Activated T-cell treated with anti-CD3 and anti-CD28 coated beads for 24 hours (primary cell): ENCODE measurements at regions not wholly inside any gene's neighbourhood (a gene's known extent, or its start where the extent isn't known, plus 50 kb on each side); places are given as distances from the start of the nearest gene placed in this dataset.

Source experiments
- DNase-seq: peaks from one replicate; pipeline ENCODE4 v3.0.0-alpha.2; 2020; ENCODE audit warnings: low read depth

DNA sequence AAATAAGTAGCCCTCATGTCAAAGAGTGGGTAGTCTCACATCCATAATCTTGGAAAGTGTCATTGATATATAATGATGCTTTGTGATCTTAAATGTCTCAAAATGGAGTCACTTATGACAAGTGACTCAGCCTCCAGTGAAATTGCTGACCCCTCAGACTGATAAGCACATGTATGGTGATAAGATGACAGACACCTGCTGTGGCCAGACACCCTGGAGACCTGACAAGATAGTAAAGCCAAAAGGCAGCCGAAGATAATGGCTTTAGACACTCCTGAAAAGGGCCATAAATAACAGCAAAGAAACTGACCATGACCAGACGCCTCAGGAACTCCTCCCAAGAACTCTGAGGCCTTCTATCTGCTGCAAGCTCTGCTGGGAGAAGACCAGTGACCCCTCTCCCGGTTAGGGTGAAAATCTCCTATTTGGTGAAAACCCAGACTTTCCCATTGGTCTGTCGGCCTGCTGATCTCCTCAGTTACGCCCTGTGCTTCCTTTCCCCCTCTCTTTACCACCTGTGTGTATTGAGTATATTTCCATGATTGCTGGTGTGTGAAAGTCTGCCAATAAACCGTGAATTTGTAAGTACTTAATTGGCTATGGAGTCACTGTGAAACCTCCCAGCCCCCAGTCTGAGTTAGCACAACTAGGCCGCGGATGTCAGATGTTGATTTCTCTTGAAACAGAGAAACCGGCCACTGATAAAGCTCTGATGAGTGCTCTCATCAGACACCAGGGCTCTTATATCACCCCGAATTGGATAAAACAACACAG lies 226.7 kb upstream of the MYOCD start:
- DNase-seq = no peak

DNA sequence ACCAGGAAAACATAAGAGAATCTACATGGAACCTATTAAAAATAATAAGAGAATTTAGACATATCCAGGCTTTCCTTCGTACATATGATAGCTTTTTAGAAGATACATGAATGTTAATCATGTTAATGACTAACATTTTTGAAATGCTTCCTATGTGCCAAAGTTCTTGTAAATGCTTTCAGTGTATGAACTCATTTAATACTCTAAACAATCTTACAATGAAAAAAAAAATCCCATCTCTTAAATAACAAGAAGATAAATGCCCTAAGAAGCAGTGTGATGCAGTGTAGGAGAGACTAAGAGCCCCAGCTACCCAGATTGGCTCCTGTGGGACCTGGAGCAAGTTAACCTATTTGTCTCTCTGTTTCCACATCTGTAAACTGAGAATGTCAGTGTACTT lies 220.4 kb upstream of the MYOCD start:
- no peak for DNase-seq

DNA sequence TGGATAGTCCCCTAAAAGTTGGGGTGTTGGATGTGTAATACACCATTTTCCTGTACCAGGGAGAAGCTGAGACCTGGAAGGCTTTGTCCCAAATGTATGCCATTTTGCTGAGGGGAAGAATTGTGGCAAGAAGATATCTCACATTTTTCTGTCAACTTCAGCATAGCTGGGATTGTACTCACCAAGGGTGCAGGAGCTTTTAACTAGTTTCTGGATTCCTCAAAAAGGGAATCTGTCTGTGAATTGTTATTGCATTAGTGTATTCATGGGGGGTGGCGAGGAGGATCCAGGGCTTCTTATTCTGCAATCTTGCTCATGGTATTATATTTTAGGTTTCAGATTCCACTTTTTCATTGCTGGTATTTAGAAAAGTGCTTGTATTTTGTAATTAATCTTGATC lies 208.2 kb upstream of the MYOCD start:
- DNase-seq = no peak

DNA sequence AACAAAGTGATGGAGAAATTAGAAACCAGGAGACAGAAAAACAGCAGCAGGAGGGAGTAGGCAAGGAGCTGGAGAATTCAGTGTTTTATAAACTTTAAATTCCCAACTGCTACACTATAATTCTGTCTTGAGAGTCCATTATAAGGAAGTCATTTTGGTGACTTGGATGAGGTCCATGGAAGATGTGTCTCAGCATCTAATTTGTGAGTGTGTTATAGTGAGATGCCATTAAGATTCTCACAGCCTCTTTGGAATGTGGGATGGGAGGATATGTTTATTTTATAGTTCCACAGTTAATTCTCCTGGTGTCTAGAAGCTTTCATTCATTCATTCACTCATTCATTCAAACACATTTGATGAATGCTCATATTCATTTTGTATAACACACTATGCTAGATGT lies 206.0 kb upstream of the MYOCD start:
- DNase-seq = no peak

DNA sequence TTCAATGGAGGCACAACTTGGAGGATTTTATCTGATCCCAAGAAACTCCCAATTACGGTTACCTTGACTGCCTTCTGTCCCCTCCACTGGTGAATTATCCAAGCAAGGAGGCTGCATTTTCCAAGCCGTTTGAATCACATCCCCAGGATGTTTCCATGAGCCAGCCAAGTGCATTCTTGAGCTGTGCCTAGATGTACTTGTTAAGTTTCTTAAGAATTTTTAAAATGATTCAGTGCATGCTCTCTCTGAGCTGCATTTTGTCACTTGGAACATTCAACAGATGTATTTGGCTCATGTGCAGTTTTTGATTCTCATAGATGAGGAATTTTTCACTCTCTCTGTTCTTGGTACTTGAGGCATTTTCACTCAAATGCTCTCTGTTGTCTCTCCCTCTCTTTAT lies 202.6 kb upstream of the MYOCD start:
- no peak for DNase-seq

DNA sequence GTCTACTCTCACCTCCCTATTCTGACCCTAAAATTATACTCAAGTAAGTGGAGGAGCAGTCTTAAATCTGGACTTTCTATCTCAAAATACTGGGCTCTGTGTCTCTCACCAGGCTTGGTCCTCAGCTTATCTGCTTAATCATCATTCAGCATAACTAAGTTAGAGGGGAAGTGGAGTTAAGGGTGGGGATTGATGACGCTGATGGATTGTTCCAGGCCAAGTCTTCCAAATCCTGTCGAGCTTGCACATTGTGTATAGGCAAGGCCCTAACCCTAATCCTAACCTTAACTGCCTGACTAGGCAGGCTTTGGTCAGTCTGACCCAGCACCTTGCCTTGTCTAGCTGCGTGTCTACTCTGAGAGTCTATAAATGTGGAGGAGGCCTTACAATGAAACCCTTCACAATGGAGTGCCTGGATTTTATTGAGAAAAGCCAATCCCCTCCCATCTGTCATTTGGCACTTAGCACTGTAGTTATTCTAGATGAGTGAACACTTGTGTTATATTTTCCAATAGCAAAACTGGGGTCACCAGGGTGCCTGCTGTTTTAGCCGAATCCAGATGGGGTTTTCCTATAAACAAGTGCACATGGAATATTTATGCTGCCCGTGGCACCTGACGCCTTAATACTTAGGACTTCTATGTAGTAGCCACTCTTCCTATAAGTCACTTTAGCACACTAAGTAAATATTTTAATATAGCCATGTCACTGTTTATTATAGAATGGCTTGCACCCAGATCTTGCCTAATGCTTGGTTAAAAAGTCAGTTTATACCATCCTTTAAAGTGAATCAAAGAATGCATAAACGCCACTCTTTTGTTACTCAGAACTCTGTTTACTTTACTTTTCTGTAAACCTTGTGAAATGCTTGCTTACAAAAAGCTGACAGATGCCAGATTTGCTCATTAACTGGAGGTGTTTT lies 193.2 kb upstream of the MYOCD start:
- no peak for DNase-seq

DNA sequence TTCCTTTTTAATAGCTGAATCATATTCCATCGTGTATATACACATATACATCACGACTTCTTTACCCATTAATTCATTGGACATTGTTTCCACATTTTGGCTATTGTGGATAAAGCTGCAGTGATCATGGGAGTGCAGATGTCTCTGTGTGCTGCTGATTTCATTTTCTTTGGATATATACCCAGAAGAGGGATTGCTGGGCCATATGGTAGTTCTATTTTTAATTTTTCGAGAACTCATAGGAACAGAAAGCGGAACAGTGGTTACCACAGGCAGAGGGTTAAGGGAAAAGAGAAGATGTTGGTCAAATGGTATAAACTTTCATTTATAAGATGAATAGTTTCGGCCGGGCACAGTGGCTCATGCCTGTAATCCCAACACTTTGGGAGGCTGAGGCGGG lies 187.4 kb upstream of the MYOCD start:
- no peak for DNase-seq

DNA sequence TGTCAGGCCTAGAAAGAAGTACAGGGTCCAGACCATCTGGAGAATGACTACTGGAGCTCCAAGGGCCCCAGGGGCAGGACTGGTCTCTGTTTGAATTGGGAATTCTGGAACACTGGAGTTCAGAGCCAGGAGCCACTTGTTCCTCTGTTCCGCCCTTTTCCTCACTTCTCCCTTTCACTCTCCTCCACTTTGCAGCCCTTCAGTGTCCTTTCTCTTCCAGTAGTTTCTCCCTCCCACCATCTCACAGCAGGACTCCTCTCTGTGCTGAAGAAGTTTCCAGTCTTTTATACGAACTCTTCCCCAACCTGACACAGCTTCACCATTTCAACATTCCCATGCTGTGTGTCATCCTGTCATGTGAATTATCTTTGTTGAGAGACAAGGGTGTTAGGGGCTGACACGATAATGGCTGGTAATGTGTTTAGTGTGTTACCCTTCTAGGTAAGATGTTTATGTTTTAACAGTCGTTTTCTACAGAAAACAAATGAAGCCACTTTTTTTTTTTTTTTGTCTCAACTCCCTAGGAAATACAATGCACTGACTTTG lies 180.3 kb upstream of the MYOCD start:
- DNase-seq = no peak

DNA sequence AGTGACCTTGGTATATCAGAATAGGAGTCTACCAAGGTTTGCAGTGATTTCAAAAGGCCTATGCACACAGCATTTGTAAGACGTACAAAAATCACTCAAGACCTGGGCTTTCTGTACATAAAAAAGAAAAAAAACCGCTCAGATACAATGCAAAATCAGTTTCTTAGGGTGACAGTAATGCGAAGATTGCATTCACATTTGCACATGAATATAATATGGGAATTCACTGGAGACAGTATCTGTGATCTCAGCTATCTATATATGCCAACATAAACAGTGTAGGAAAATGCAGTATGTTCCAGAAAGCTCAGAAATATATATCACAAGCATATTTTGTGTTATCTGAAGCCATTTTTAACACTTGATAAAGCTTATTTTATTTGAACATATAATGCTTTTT lies 176.4 kb upstream of the MYOCD start:
- no peak for DNase-seq

DNA sequence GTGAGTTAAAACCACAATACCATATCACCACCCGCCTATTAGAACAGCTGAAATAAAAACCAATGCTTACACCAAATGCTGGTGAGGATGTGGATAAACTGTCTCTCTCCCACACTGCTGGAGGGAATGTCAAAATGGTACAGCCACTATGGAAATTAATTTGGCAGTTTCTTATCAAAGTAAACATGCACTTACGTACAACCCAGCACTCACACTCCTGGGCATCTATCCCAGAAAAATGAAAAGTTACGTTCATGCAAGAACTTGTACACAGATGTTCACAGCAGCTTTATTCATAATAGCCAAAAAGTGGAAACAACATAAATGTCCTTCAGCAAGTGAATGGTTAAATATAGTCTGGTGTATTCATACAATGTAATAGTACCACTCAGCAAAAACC lies 173.2 kb upstream of the MYOCD start:
- DNase-seq = no peak

DNA sequence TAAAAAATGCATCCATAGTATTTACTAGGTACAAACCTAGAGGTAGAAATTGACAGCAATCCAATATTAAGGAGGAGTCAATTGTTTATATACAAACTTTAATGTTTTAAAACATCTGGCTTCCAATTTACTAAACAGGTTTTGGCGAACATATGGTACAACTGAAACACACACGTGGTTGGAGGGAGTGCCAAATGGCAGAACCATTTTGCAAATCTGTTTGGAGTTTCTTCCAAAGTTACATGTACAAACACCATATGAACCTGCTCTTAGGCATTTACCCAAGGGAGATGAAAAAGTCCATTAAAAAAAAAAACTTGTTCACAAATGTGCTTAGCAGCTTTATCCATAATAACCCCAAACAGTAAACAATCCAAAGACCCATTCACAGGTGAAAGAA lies 159.8 kb upstream of the MYOCD start:
- DNase-seq = no peak

DNA sequence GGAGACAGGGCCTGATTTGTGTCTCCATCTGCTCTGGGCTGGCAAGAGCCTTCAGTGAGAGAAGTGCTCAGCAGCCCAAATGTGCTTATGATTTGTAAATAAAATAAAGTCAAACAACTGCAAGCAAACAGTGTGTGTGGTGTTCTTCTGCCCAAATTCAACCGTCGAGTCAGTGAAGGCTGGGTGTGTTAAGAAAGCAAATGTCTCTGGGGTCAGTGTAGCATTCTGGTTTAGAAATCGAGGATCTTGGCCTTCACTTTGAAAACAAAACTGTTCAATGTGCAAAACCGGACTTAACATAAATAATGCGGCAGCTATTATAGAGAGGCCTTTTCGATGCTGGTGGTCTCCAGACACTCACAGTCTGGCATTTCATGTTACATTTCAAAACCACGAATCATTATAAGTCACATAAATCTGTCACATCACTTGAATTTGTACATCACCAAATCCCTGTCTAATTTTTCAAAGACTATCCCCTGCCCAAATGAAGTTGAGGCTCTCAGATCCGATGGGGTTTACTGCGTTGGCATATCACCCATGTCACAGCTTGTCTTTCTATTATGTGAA lies 158.6 kb upstream of the MYOCD start:
- DNase-seq = no peak

DNA sequence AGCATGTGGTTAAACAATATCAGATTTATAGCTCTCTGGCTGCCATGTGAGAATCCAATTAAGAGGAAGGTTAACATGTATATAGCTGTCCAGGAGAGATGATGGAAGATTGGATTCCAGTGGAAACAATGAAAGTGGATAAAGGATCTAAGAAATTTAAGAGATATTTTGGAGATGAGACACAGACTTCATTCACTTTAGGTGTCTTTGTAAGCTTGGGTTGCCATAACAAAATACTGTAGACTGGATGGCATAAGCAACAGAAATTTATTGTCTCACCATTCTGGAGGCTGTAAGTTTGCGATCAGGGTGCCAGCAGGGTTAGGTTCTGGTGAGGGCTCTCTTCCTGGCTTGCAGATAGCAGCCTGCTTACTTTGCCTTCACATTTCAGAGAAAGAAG lies 155.9 kb upstream of the MYOCD start:
- DNase-seq = no peak

DNA sequence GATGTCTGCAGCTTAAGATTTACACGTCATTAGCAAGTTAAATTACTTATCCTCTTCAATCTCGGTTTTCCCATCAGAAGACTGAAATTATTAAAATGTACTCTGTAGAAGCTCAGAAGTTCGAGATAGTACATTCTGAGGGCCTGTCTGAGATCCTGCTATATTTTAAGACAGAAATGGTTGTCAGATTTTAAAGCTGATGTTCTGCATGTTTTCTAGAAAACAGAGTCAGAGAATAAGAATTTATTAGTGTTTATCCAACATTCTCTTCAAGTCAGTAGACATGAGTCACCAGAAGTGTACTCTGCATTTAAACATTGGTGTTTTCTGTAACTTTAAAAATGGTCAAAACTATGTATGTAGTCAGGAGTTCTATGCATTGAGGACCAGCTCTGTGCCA lies 155.2 kb upstream of the MYOCD start:
- DNase-seq = no peak

DNA sequence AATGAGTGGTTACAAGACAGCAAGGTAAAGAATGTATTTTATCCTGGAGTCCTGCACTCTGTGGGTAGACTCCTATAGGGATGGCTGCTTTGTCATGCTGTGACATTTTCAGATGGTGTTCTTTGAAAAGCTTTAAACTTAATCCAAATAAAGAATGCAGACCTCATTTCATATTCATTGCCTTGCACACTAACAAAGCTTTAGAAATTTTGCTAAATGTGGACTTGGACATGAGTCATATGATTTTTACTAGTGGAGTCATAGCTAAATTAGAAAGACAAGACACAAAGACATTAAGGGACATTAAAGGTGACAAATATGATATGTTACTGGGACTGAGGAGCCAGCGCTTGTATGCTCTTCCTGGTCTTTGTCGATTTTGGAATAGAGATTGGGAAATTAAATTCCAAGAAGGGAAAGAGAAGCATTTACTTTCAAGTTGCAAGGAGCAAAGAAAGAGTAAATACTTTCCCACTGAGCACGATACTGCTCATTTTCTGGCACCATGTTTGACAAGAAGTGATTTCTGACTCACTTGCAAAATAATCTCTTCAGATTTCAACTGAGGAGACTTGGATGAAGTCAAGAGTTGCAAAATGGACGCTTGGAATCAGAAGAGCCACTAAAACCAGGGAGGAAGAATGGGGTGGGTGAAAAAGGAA lies 152.9 kb upstream of the MYOCD start:
- DNase-seq = no peak

DNA sequence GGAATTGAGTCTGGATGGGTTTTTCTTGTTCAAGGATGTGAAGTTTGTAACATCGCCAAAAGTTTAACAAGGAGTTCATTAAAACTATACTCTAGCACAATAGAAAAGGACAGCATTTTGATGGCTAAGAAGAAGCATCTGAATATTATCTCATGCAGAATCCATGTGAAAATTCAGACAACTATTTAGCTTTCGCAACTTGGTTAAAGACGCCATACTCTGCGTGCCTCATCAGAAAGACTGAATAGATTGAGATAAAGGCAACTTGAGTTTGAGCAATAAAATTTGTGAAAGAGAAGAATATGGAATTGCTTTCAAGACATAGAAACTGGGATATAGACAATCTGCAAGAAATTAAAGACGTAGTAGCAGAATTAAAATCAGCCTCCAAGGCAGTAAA lies 151.1 kb upstream of the MYOCD start:
- no peak for DNase-seq

DNA sequence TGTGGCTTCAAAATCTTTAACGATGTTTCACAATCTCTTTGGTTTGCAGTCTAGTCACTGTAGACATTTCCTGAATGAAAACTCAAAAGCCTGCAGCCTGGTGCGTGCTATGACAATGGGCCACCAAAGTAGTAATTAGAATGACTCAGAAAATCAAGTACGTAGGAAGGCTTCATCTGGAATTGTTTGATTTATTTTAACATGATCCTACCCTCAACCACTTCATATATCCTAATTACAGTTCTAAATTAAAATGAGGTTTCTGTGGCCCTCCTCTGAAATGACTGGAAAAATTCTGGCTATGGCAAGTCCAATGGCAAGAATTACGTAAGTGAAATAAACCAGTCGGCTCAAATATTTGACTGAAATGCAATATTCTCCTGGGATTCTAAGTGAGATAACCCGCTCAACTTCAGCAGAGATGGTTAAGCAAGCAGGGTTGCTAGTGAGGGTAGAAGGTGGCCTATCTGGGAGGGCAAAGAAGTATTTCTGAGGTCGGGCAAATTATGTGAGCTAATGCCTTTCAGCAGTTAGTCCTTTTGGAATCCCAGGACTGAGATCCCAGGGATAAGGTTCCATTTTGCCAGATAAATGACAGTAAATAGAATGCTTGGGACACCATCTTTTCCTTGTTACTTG lies 145.6 kb upstream of the MYOCD start:
- DNase-seq = no peak

DNA sequence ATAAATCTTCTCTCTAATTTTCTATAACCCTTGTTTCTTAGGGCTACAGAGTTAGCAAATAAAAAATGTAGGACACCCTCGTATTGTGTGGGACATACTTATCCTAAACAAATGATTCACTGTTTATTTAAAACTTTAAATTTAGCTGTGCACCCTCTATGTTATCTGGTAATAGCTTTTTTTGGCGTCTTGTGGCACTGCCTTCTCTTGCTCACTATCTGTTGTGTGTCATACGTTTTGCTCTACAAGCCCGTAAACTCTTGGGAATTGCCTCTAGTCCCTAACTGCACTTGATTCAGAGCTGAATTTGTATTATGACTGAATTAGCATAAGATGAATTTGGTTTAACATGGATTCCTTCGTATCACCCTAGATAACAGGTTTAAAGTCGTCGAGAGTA lies 144.3 kb upstream of the MYOCD start:
- no peak for DNase-seq

DNA sequence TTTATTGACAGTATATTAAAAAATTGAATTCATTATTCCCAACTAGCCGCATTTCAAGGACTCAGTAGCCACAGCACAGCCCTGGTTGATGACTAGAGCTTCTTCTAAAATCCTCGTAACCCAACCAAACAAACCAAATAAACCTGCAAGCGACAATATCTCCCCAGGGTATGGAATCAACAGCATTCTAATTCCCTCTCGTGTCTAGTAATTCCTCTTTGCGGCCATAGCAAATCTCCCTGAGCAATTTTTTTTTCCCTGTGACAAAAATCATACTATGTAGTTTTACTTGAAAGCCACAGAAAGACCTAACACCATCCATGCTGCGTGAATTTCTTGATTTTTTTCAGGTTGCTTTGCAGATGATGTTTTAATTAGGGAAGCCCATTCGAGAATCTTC lies 143.4 kb upstream of the MYOCD start:
- DNase-seq = no peak

DNA sequence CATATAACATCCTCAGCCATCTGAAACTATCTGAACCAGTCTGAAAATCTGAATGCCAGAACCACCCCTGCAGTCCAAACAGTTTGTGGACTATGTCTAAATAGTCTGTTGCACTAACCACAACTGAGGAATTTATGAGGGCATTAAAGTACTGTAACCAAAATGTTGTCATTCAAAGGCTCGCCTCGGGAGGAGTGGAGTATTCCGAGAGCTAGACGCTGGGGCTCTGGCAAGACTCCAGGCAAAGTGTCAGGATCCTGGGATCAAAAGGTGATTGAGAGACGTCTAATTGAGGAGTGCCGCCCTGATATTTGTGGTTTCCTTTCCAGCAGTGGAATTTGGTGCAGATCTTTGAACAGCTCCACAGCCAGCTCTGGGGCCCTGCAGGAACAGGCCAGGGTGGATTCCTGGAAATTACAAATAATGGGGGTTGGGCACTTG lies 142.9 kb upstream of the MYOCD start:
- no peak for DNase-seq

DNA sequence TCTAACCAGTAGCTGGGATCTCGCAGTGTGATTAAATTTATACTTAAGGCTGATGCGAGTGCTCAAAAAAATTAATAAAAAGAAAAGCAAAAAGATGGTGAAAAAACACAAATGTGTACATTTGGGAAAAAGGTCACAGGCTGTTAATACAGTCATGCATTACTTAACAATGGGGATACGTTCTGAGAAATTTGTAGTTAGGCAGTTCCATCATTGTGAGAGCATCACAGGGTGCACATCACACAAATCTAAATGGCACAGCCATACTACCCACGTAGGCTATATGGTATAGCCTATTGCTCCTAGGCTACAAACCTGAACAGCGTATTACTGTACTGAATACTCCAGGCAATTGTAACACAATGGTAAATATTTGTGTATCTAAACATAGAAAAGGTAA lies 142.4 kb upstream of the MYOCD start:
- DNase-seq = no peak

DNA sequence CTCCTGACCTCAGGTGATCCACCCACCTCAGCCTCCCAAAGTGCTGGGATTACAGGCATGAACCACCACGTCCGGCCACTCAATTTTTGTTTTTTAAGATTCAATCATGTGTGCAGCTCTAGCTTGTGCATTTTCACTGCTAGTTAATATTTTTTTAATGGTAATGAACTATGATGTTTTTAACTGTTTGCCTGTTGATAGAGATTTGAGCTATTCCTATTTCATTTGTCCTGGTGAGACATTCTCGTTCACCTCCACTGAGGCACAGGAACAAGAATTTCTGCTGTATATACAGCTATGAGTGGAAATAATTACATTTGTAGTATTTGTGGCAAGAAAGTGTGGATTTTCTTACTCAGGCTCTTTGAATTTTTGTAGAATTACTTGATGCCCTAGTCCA lies 137.7 kb upstream of the MYOCD start:
- DNase-seq = no peak
